Keratinocyte (primary cell): ENCODE measurements at regions not wholly inside any gene's neighbourhood (a gene's known extent, or its start where the extent isn't known, plus 50 kb on each side); places are given as distances from the start of the nearest gene placed in this dataset.

Experiments
- CTCF ChIP-seq, 3 experiments: IDR thresholded peaks in 1 of 3; conservative IDR thresholded peaks in 1 of 3; optimal IDR thresholded peaks in 1 of 3; 2 replicates in 2 of 3; 3 replicates in 1 of 3; pipeline versions ENCODE3 to v1.5.1; 2011; ENCODE audit warnings: low read length in 3 of 3, mild to moderate bottlenecking in 3 of 3, moderate library complexity in 2 of 3, control low read depth in 1 of 3, inconsistent platforms in 1 of 3; ENCODE audit not compliant: insufficient read depth in 2 of 3; ENCODE audit errors: extremely low read depth in 1 of 3
- EZH2 ChIP-seq: IDR thresholded peaks from one replicate; pipeline ENCODE4 v1.6.1; 2012; ENCODE audit warnings: inconsistent platforms, mild to moderate bottlenecking, low read length, moderate library complexity

- TF ChIP-seq CTCF (optimal IDR thresholded peaks at IDR 0.05 in 1 of 3, IDR thresholded peaks at IDR 0.05 in 1 of 3, conservative IDR thresholded peaks at IDR 0.05 in 1 of 3; ENCODE audit: extremely low read depth in 1 of 3, insufficient read depth in 2 of 3, low read length in 3 of 3) (no peak), EZH2 (no peak)
Observed at GRCh38 chr7:96426027-96426426, 104.1 kb upstream of the SLC25A13 start.
